ENCODE measurements at regions not wholly inside any gene's neighbourhood (a gene's known extent, or its start where the extent isn't known, plus 50 kb on each side); places are given as distances from the start of the nearest gene placed in this dataset.

DNA sequence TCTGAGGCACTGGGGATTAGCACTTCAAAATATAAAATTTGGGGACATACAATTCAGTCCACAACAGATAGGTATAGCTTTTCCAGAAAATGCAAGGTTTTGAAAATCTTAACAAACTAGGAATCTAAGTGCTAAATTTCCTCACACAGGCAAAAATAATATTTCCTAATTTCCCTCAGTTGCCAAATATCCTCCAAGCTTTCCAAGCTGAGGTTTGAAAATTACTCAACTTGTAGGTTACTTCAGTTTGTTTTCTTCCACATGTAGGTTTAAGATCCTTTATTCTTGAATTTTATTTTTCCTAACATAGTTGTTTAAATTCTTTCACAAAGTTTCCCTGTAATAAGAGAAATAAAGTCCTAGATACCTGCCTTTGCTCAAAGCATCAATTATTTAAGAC, 192.9 kb upstream of the NRXN1 start:
- TF ChIP-seq CTCF (IDR thresholded peaks at IDR 0.05) = no peak
- TF ChIP-seq POLR2A (IDR thresholded peaks at IDR 0.05) = no peak
- TF ChIP-seq EP300 (IDR thresholded peaks at IDR 0.05) = no peak
